Natural killer cell treated with Interleukin-12 subunit alpha and Interleukin-12 subunit beta and Interleukin-15 and Interleukin-18, amount 100 ng/mL, for 72 hours (primary cell): ENCODE measurements at regions not wholly inside any gene's neighbourhood (a gene's known extent, or its start where the extent isn't known, plus 50 kb on each side); places are given as distances from the start of the nearest gene placed in this dataset.
A peak's percentile ranks its signal among the peaks of the same experiment; 100 is the strongest.

Source experiments
- ATAC-seq, 2 donors: fragments of 150-1000 bp; cut with Tn5 transposase in 1 of 2; sonication (Bioruptor Pico), chemical (Tn5 transposase) in 1 of 2; 2 replicates each; pipeline ENCODE4 v1.10.0; 2021
- DNase-seq: peaks from one replicate; pipeline ENCODE4 v3.0.0; 2022; ENCODE audit warnings: low spot score
- H3K27ac Mint-ChIP-seq, 2 donors: 1 replicate in 1 of 2; 2 replicates in 1 of 2; pipeline ENCODE4 v1.8.0; 2022; ENCODE audit warnings: mixed read lengths in 2 of 2, mild to moderate bottlenecking in 1 of 2, moderate library complexity in 1 of 2
- H3K27me3 Mint-ChIP-seq, 2 donors: 1 replicate in 1 of 2; 2 replicates in 1 of 2; pipeline ENCODE4 v1.8.0; 2022; ENCODE audit warnings: mixed read lengths in 2 of 2
- H3K36me3 Mint-ChIP-seq: one replicate; pipeline ENCODE4 v1.8.0; 2022; ENCODE audit warnings: mixed read lengths
- H3K4me1 Mint-ChIP-seq, 2 donors: 1 replicate in 1 of 2; 2 replicates in 1 of 2; pipeline ENCODE4 v1.8.0; 2022; ENCODE audit warnings: low read depth in 2 of 2, mixed read lengths in 2 of 2, mild to moderate bottlenecking in 1 of 2
- H3K4me3 Mint-ChIP-seq: one replicate; pipeline ENCODE4 v1.8.0; 2022; ENCODE audit warnings: mixed read lengths
- H3K9me3 Mint-ChIP-seq: 2 replicates; pipeline ENCODE4 v1.8.0; 2022; ENCODE audit warnings: mixed read lengths

DNA sequence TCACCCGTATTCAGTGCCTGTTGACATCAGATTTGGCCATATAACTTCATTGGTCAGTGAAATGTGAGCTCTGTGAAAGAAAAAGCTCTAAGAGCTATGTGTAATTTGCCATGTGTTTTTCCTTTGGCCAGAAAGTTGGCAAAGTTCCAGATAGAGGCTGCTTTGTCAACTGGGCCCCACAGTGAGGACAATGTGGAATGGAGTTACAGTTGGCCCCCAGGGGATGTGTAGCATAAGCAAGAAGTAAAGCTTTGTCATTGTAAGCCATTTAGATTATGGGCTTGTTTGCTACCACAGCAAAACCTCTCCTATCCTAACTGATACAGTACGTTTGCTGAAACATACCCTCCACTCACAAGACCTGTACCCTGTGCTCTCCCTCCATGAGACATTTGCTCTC is 119.1 kb upstream of the HABP2 start:
- DNase-seq (no peak), ATAC-seq (no peak)
- no peak overlapping the region for H3K27ac Mint-ChIP-seq
- no peaks in the 10 kb centered on the region for H3K36me3 Mint-ChIP-seq
- peaks cover 14 to 16% of the 10 kb centered on the region in 2 donors for H3K27me3 Mint-ChIP-seq
- H3K4me3 Mint-ChIP-seq: no peak overlapping the region
- H3K9me3 Mint-ChIP-seq: peaks cover 5% of the 10 kb centered on the region
- no peaks in the 10 kb centered on the region for H3K4me1 Mint-ChIP-seq

DNA sequence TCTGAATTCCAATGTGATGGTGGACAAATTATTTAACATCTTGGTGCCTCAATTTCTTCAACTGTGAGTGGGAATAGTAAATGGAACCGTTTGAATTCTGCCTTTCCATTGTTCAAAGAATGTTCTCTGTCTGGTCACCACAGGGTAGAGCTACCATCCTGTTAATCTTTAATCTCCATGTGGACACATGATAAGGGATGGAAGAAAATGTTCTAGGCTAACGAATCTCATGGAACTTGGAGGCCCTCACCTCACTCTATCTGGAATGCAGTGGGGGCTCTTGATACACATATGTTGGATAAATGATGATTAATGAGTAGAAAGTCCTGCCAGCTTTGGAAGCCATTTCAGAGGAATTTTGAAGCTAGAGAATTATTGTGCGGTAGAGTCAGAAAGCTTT is 118.5 kb upstream of the HABP2 start:
- DNase-seq (no peak), ATAC-seq (no peak)
- H3K27me3 Mint-ChIP-seq: peaks cover 14 to 16% of the 10 kb centered on the region in 2 donors
- H3K36me3 Mint-ChIP-seq: no peaks in the 10 kb centered on the region
- peaks cover 5% of the 10 kb centered on the region for H3K9me3 Mint-ChIP-seq
- H3K4me1 Mint-ChIP-seq: no peaks in the 10 kb centered on the region
- H3K27ac Mint-ChIP-seq: no peak overlapping the region
- no peak overlapping the region for H3K4me3 Mint-ChIP-seq

DNA sequence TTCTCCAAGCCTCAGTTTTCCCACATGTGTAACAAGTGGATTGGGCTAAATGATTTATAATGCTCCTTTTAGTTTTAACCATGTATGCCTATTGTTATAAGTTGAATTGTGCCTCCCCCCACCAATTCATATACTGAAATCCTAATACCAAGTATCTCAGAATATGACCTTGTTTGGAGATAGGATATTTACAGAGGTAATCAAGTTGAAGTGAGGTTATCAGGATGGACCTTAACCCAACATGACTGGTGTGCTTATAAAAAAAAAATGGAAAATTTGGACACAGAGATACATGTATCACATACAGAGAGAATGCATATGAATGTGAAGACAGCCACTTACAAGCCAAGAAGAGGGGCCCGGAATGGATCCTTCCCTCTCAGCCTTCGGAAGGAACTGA is 117.9 kb upstream of the HABP2 start:
- peaks cover 5% of the 10 kb centered on the region for H3K9me3 Mint-ChIP-seq
- H3K36me3 Mint-ChIP-seq: no peaks in the 10 kb centered on the region
- H3K27ac Mint-ChIP-seq: no peak overlapping the region
- no peak overlapping the region for H3K4me3 Mint-ChIP-seq
- DNase-seq: no peak
- no peak for ATAC-seq
- peaks cover 9 to 11% of the 10 kb centered on the region in 2 donors for H3K27me3 Mint-ChIP-seq
- H3K4me1 Mint-ChIP-seq: no peaks in the 10 kb centered on the region

- Mint-ChIP-seq H3K4me1 (no peaks in the 10 kb centered on the region), H3K9me3 (peaks cover 5% of the 10 kb centered on the region), H3K4me3 (no peak overlapping the region), H3K27me3 (peaks cover 2 to 4% of the 10 kb centered on the region in 2 donors), H3K36me3 (no peaks in the 10 kb centered on the region), H3K27ac (no peak overlapping the region)
- no peak for DNase-seq
- ATAC-seq: no peak
Observed at GRCh38 chr10:113435881-113436280, 117.0 kb upstream of the HABP2 start.

- peaks cover 5% of the 10 kb centered on the region for H3K9me3 Mint-ChIP-seq
- peaks cover 0 to 8% of the 10 kb centered on the region in 2 donors for H3K27me3 Mint-ChIP-seq
- ATAC-seq (no peak), DNase-seq (no peak)
- H3K36me3 Mint-ChIP-seq: no peaks in the 10 kb centered on the region
- H3K4me1 Mint-ChIP-seq: no peaks in the 10 kb centered on the region
- H3K4me3 Mint-ChIP-seq: no peak overlapping the region
- H3K27ac Mint-ChIP-seq: no peak overlapping the region
Observed at GRCh38 chr10:113436851-113437250, 116.0 kb upstream of the HABP2 start.

GRCh38 chr10:113438652-113439051 is 114.2 kb upstream of the HABP2 start:
- Mint-ChIP-seq H3K36me3 (no peaks in the 10 kb centered on the region), H3K4me1 (no peaks in the 10 kb centered on the region), H3K4me3 (no peak overlapping the region), H3K27me3 (peaks cover 0 to 8% of the 10 kb centered on the region in 2 donors), H3K9me3 (peaks cover 5% of the 10 kb centered on the region), H3K27ac (no peak overlapping the region)
- ATAC-seq: no peak
- no peak for DNase-seq

DNA sequence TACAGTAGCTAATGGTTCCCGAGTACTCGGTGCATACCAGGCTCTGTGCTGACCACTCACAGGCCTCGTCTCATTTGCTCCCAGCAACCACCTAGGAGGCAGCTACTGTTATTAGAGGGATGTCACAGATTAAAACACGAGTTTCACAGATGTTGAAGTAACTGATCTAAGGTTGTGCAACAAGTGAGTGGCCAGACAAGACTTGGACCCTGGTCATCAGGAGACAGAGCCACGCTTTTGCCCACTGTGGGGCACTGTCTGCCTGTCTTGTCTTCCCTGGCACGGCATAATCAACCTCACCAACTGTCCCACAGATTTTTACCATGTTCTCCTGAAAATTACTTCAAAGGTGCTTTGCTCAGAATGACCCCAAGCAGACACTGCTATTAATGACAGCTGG is 111.6 kb upstream of the HABP2 start:
- DNase-seq (no peak), ATAC-seq (peak in 1 of 2 donors; percentile 30)
- H3K36me3 Mint-ChIP-seq: no peaks in the 10 kb centered on the region
- no peaks in the 10 kb centered on the region for H3K4me1 Mint-ChIP-seq
- H3K27ac Mint-ChIP-seq: no peak overlapping the region
- no peak overlapping the region for H3K4me3 Mint-ChIP-seq
- no peaks in the 10 kb centered on the region for H3K9me3 Mint-ChIP-seq
- peaks cover 2 to 7% of the 10 kb centered on the region in 2 donors for H3K27me3 Mint-ChIP-seq

DNA sequence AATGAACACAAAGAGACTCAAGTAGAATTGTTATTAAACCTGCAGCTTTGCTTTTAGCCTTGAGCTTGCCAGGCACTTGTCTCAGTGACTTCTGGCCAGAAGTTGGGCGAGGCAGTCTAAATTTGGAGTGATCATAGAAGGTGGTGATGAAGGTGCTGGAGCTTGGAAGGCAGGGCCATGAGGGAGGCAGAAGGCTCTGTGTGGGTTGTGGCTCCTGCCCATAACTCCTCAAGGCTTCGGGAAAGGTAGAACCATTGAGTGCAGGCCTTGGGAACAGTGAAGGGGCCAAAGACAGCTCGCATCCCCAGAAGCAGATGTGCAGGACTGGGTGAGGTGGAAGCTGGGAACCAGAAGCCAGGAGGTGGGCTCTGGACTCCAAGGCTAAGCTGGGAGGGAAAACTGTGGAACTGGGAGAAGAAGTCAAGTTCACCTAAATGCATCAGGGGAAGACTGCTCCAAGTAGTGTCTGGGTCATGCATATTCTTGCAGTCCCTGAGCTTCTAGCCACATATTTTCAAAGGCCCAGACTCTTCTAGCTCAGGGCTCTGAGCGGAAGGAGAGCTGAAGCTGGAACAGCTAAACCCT is 111.1 kb upstream of the HABP2 start:
- H3K9me3 Mint-ChIP-seq: no peaks in the 10 kb centered on the region
- DNase-seq: no peak
- H3K36me3 Mint-ChIP-seq: no peaks in the 10 kb centered on the region
- H3K4me1 Mint-ChIP-seq: no peaks in the 10 kb centered on the region
- no peak overlapping the region for H3K27ac Mint-ChIP-seq
- ATAC-seq: no peak
- H3K4me3 Mint-ChIP-seq: no peak overlapping the region
- peaks cover 7% of the 10 kb centered on the region in 2 donors for H3K27me3 Mint-ChIP-seq

- no peak overlapping the region for H3K27ac Mint-ChIP-seq
- no peaks in the 10 kb centered on the region for H3K36me3 Mint-ChIP-seq
- no peak overlapping the region for H3K4me3 Mint-ChIP-seq
- H3K27me3 Mint-ChIP-seq: peaks cover 7 to 9% of the 10 kb centered on the region in 2 donors
- H3K4me1 Mint-ChIP-seq: no peaks in the 10 kb centered on the region
- no peaks in the 10 kb centered on the region for H3K9me3 Mint-ChIP-seq
- ATAC-seq (no peak), DNase-seq (no peak)
Observed at GRCh38 chr10:113442336-113442735, 110.5 kb upstream of the HABP2 start.

GRCh38 chr10:113443141-113443925 is 109.5 kb upstream of the HABP2 start:
- Mint-ChIP-seq H3K27ac (no peak overlapping the region), H3K4me3 (no peak overlapping the region), H3K9me3 (no peaks in the 10 kb centered on the region), H3K27me3 (peaks cover 7 to 14% of the 10 kb centered on the region in 2 donors), H3K4me1 (no peaks in the 10 kb centered on the region), H3K36me3 (no peaks in the 10 kb centered on the region)
- DNase-seq: no peak
- ATAC-seq: no peak

GRCh38 chr10:113444766-113445365 is 108.0 kb upstream of the HABP2 start:
- Mint-ChIP-seq H3K27me3 (peaks cover 7 to 17% of the 10 kb centered on the region in 2 donors), H3K27ac (no peak overlapping the region), H3K4me3 (no peak overlapping the region), H3K4me1 (no peaks in the 10 kb centered on the region), H3K9me3 (no peaks in the 10 kb centered on the region), H3K36me3 (no peaks in the 10 kb centered on the region)
- no peak for ATAC-seq
- no peak for DNase-seq

- peaks cover 11 to 21% of the 10 kb centered on the region in 2 donors for H3K27me3 Mint-ChIP-seq
Observed at GRCh38 chr10:113445736-113446135, 107.1 kb upstream of the HABP2 start.

GRCh38 chr10:113446739-113447138 is 106.1 kb upstream of the HABP2 start:
- Mint-ChIP-seq H3K9me3 (no peaks in the 10 kb centered on the region), H3K27me3 (peaks cover 18% of the 10 kb centered on the region in 2 donors), H3K4me3 (no peak overlapping the region), H3K27ac (no peak overlapping the region), H3K36me3 (no peaks in the 10 kb centered on the region), H3K4me1 (no peaks in the 10 kb centered on the region)
- ATAC-seq (no peak), DNase-seq (no peak)

More at GRCh38 chr10:113445736-113446135, 107.1 kb upstream of the HABP2 start:
- no peaks in the 10 kb centered on the region for H3K9me3 Mint-ChIP-seq
- H3K4me3 Mint-ChIP-seq: no peak overlapping the region
- no peaks in the 10 kb centered on the region for H3K36me3 Mint-ChIP-seq
- DNase-seq (no peak), ATAC-seq (no peak)
- no peaks in the 10 kb centered on the region for H3K4me1 Mint-ChIP-seq
- no peak overlapping the region for H3K27ac Mint-ChIP-seq

DNA sequence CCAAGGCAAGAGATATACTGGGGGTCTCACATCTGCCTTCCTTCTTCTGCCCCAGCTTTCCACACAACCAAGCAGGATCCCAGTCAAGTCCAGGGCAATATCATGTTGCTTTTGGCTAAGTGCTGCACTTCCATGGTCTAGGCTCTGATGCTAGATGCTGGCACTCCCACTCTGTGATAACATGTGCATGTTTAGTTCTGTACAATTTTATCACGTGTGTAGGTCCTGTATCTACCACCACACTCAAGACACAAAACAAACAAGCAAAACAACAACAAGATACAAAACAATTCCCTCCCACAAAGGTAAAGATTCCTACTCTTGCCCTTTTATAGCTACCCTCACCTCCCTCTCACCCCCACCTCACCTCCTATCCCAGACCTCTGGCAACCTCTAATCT is 105.6 kb upstream of the HABP2 start:
- H3K4me1 Mint-ChIP-seq: no peaks in the 10 kb centered on the region
- peaks cover 18% of the 10 kb centered on the region in 2 donors for H3K27me3 Mint-ChIP-seq
- no peak overlapping the region for H3K4me3 Mint-ChIP-seq
- H3K27ac Mint-ChIP-seq: no peak overlapping the region
- DNase-seq (no peak), ATAC-seq (no peak)
- no peaks in the 10 kb centered on the region for H3K9me3 Mint-ChIP-seq
- H3K36me3 Mint-ChIP-seq: no peaks in the 10 kb centered on the region
